B cell (primary cell): ENCODE measurements at regions not wholly inside any gene's neighbourhood (a gene's known extent, or its start where the extent isn't known, plus 50 kb on each side); places are given as distances from the start of the nearest gene placed in this dataset.

ENCODE experiments used
- EZH2 ChIP-seq: IDR thresholded peaks from 2 replicates; pipeline ENCODE4 v1.6.1; 2012; ENCODE audit warnings: borderline replicate concordance, low read depth, mild to moderate bottlenecking, moderate library complexity, low read length; ENCODE audit not compliant: insufficient read depth, poor library complexity, severe bottlenecking
- TF ChIP-seq, protein P1 (sequence below): fragments of 200-600 bp; IDR thresholded peaks from one replicate; pipeline ENCODE4 v1.8.0; 2022; ENCODE audit warnings: antibody characterized with exemption, mild to moderate bottlenecking

DNA sequence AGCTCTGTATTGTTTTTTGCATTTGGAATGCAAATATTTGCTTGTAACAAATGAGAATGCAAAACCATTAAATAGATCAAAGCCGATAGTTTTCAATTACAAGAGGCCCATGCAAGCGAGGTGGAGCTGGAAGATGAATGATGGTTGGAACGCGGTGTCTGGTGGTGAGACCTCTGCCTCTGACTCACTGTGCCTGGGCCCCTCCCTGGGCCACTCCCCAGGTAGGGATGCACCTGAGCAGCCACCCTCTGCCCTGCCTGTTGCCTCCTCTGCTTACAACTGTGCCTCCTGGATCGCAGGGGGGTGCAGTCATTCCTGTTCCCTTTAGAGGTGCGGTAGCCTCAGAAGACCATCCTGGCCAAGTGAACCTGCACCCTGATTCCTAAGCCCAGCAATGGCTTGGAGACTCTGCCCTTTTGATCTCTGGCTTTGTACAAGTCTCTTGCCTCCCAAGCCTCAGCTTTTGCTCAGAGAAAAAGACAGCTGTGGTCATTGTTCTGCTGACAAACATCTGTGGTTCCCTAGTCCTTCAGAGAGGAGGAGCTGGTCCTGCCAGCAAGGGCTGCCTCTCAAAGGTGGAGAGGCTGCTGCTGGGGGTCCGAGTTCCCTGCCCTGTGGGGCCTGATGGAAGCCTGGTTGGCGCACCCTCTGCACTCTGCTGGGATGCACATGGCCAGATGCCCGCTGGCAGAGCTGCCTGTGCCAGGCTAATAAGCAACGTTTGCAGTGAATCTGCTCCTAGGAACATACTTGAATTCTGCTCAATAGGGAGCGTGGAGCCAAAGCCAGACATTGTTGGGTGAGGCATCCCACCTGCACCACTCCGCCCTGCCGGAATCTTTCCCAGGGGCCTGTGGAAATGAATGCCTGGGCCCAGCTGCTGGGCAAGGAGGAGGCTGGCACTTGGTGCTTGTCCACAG, 126.3 kb upstream of the TCERG1L start:
- TF ChIP-seq, protein P1, sequence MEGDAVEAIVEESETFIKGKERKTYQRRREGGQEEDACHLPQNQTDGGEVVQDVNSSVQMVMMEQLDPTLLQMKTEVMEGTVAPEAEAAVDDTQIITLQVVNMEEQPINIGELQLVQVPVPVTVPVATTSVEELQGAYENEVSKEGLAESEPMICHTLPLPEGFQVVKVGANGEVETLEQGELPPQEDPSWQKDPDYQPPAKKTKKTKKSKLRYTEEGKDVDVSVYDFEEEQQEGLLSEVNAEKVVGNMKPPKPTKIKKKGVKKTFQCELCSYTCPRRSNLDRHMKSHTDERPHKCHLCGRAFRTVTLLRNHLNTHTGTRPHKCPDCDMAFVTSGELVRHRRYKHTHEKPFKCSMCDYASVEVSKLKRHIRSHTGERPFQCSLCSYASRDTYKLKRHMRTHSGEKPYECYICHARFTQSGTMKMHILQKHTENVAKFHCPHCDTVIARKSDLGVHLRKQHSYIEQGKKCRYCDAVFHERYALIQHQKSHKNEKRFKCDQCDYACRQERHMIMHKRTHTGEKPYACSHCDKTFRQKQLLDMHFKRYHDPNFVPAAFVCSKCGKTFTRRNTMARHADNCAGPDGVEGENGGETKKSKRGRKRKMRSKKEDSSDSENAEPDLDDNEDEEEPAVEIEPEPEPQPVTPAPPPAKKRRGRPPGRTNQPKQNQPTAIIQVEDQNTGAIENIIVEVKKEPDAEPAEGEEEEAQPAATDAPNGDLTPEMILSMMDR = no peak
- no peak for TF ChIP-seq EZH2
